GM21825 (cell line): ENCODE measurements at regions not wholly inside any gene's neighbourhood (a gene's known extent, or its start where the extent isn't known, plus 50 kb on each side); places are given as distances from the start of the nearest gene placed in this dataset.
"Not testable (repeated sequence)": the region's sequence is repeated elsewhere in the genome, so short reads cannot be mapped to it uniquely, and the experiment has no call there.

ENCODE experiments used
- ATAC-seq: cut with Tn5 transposase; IDR thresholded peaks from one replicate; pipeline ENCODE4 v1.9.1; 2021; ENCODE audit warnings: mild to moderate bottlenecking, moderate library complexity; ENCODE audit not compliant: unreplicated experiment

GRCh38 chr3:125915437-125915787 lies 53.6 kb upstream of the ROPN1B start:
- ATAC-seq: not testable (repeated sequence)

GRCh38 chr3:125915792-125916375 lies 53.1 kb upstream of the ROPN1B start:
- peak; percentile 80 for ATAC-seq

DNA sequence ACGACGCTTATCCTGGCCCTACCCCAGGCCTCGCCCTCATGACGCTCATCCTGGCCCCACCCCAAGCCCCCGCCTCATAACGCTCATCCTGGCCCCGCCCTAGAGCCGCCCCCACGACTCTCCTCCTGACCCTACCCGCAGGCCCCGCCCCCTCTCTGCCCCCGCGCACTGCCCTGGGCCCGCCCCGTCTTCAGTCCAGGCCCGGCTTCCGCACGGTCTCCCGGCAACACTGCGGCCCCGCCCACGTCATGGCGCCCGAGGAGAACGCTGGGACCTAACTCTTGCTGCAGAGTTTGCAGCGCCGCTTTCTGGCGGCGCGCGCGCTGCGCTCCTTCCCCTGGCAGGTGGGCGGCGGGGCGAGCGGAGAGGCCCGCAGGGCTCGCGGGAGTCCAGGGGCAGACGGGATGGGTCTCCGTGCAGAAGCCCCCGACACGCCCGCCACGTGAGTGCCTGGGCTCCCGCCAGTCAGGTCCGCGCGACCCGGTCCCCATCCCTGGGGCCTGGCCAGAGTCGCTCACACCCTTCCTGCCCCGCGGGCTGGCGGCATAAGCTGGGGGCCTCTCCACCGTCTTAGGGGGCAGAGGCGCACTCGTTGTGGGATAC lies 52.5 kb upstream of the ROPN1B start:
- peak; percentile 81 for ATAC-seq

GRCh38 chr3:125917020-125917549 lies 51.9 kb upstream of the ROPN1B start:
- not testable (repeated sequence) for ATAC-seq

- ATAC-seq: not testable (repeated sequence)
These were observed 51.0 kb upstream of the ROPN1B start for GRCh38 chr3:125918024-125918423.

DNA sequence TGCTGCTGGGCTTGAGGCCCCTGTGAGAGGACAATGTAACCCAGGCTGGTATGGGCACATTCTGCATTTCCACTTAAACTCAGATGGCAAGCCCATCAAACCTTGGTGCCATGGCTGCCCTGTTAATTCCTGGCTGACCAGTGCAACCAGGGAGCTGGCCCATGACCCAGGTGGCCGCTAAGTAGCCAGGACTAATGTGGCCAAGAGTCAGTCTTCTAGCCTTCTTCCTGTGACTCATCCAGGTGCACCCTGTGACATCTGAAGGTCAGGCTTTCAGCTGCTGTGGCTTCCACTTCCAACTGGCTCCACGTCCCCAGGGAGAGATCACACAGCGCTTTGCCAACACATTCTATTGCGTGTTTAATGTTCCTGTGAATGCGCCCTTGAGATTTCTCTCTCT lies 50.5 kb upstream of the ROPN1B start:
- not testable (repeated sequence) for ATAC-seq

DNA sequence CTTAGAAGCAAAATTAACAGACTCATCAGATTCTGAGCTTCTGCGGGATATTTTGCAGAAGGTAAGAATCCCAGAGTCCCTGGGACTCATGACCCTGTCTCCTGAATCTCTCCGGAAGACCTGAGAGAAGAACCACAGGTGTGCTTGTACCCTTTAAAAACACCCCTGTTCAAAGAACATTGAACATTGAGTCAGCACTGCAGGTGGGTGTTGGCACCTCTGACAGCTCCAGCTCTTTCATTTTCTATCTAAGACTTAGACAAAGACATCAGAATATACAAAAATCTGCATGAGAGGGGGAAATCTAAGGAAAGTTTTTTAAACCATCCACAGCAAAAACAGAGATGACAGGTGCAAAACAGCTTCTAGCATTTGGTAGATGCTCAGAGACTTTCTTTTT lies 50.1 kb upstream of the ROPN1B start:
- not testable (repeated sequence) for ATAC-seq
